HCT116 (cell line): ENCODE measurements at regions not wholly inside any gene's neighbourhood (a gene's known extent, or its start where the extent isn't known, plus 50 kb on each side); places are given as distances from the start of the nearest gene placed in this dataset.

Experiments used
- ATAC-seq: fragments of 200-7000 bp; cut with Tn5 transposase; 2 replicates; pipeline ENCODE4 v1.9.1; 2020; ENCODE audit warnings: mild to moderate bottlenecking, moderate library complexity
- BruUV-seq: library from RNA; stranded (reverse); fragments of 400-500 nt; replicated peaks from 2 replicates; lab custom pipeline; 2021; lab: Mats Ljungman, UMichigan
- CTCF ChIA-PET: fragments of 300-600 bp; sonication (Branson Sonifier 250); formaldehyde crosslinking; loops from one replicate; lab custom pipeline; 2021; ENCODE audit warnings: antibody characterized with exemption; lab: Charles Lee
- POLR2A ChIA-PET: fragments of 300-600, 350-600 bp; sonication (Branson Sonifier 250); formaldehyde crosslinking; loops from one replicate; lab custom pipeline; 2021; ENCODE audit warnings: antibody characterized with exemption; lab: Charles Lee
- RAD21 ChIA-PET, 2 experiments: fragments of 300-600 bp; sonication (Branson Sonifier 250); formaldehyde crosslinking; loops; one replicate each; lab custom pipeline; 2023; ENCODE audit warnings: low total read pairs in 2 of 2; ENCODE audit not compliant: uncharacterized antibody in 2 of 2, unreplicated experiment in 2 of 2, low non-redundant PET in 1 of 2; lab: Charles Lee
- DNase-seq: peaks from one replicate; pipeline ENCODE4 v3.0.0-alpha.2; 2010; ENCODE audit warnings: low read depth, low spot score
- H2AFZ ChIP-seq: fragments of 200-600 bp; shearing (Covaris generic), sonication (generic); 2 replicates; pipeline ENCODE4 v1.6.1; 2017; ENCODE audit warnings: low read depth, mixed run types, mixed read lengths, antibody characterized with exemption, low read length; ENCODE audit not compliant: poor library complexity, severe bottlenecking
- H3K27ac ChIP-seq: 2 replicates; pipeline ENCODE4 v1.5.1; 2012; ENCODE audit warnings: low read depth, low read length
- H3K27me3 ChIP-seq: fragments of 200-600 bp; sonication (generic); 2 replicates; pipeline ENCODE4 v1.6.1; 2016; ENCODE audit warnings: mixed run types, low read length, mixed read lengths; ENCODE audit not compliant: insufficient read depth
- H3K36me3 ChIP-seq, 2 experiments: fragments of 200-500 bp in 1 of 2; fragments of 200-600 bp in 1 of 2; sonication (Bioruptor generic) in 1 of 2; sonication (generic) in 1 of 2; 2 replicates each; pipeline versions ENCODE4 v1.5.1 to v1.6.1; 2014 to 2016; ENCODE audit warnings: low read length in 2 of 2, inconsistent platforms in 1 of 2, mixed read lengths in 1 of 2, mixed run types in 1 of 2; ENCODE audit not compliant: insufficient read depth in 2 of 2, control insufficient read depth in 1 of 2
- H3K4me1 ChIP-seq, 2 experiments: fragments of 200-600 bp in 1 of 2; sonication (generic) in 1 of 2; 2 replicates each; pipeline versions ENCODE4 v1.5.1 to v1.6.1; 2012 to 2017; ENCODE audit warnings: low read length in 2 of 2, inconsistent platforms in 1 of 2, mild to moderate bottlenecking in 1 of 2, mixed read lengths in 1 of 2, mixed run types in 1 of 2, moderate library complexity in 1 of 2; ENCODE audit not compliant: insufficient read depth in 2 of 2, control insufficient read depth in 1 of 2
- H3K4me2 ChIP-seq: fragments of 200-600 bp; sonication (generic); 2 replicates; pipeline ENCODE4 v1.6.1; 2017; ENCODE audit warnings: mixed run types, low read length, mixed read lengths
- H3K4me3 ChIP-seq, 2 experiments: fragments of 200-600 bp in 1 of 2; sonication (generic) in 1 of 2; replicated peaks in 1 of 2; 2 replicates each; pipeline ENCODE4 v1.5.1; 2011 to 2016; ENCODE audit warnings: low read length in 2 of 2, control low read depth in 1 of 2, low read depth in 1 of 2, mild to moderate bottlenecking in 1 of 2, mixed read lengths in 1 of 2, mixed run types in 1 of 2
- H3K79me2 ChIP-seq: fragments of 200-600 bp; sonication (generic); 2 replicates; pipeline ENCODE4 v1.6.1; 2017; ENCODE audit warnings: mild to moderate bottlenecking, mixed run types, low read length, moderate library complexity, mixed read lengths; ENCODE audit not compliant: insufficient read depth
- H3K9ac ChIP-seq: fragments of 200-600 bp; sonication (generic); 2 replicates; pipeline ENCODE4 v1.6.1; 2016; ENCODE audit warnings: low read length, mixed read lengths
- H3K9me2 ChIP-seq: fragments of 200-600 bp; sonication (generic), shearing (Covaris generic); 2 replicates; pipeline ENCODE4 v1.6.1; 2017; ENCODE audit warnings: mixed run types, mild to moderate bottlenecking, moderate library complexity; ENCODE audit not compliant: insufficient read depth
- H3K9me3 ChIP-seq, 2 experiments: fragments of 200-500 bp in 1 of 2; fragments of 200-600 bp in 1 of 2; sonication (Bioruptor generic) in 1 of 2; sonication (generic) in 1 of 2; 2 replicates each; pipeline ENCODE4 v1.6.1; 2014 to 2017; ENCODE audit warnings: low read length in 2 of 2, mixed read lengths in 2 of 2, inconsistent platforms in 1 of 2, low read depth in 1 of 2, mild to moderate bottlenecking in 1 of 2, mixed run types in 1 of 2, moderate library complexity in 1 of 2; ENCODE audit not compliant: control insufficient read depth in 1 of 2, insufficient read depth in 1 of 2
- H4K20me1 ChIP-seq: fragments of 200-600 bp; sonication (generic), shearing (Covaris generic); 2 replicates; pipeline ENCODE4 v1.6.1; 2017; ENCODE audit warnings: mixed run types, mild to moderate bottlenecking, moderate library complexity; ENCODE audit not compliant: insufficient read depth
- CBX3 ChIP-seq: IDR thresholded peaks from 2 replicates; pipeline ENCODE4 v1.6.1; 2012; ENCODE audit warnings: low read depth
- ELF1 ChIP-seq: IDR thresholded peaks from 2 replicates; pipeline ENCODE4 v1.6.1; 2012; ENCODE audit warnings: low read depth, borderline replicate concordance
- EZH2phosphoT487 ChIP-seq: fragments of 200-600 bp; IDR thresholded peaks from 2 replicates; pipeline ENCODE4 v1.6.1; 2018; ENCODE audit warnings: antibody characterized with exemption, borderline replicate concordance
- SRF ChIP-seq: IDR thresholded peaks from 2 replicates; pipeline ENCODE4 v1.6.1; 2012; ENCODE audit warnings: low read depth
- YY1 ChIP-seq: IDR thresholded peaks from 2 replicates; pipeline ENCODE4 v1.6.1; 2011; ENCODE audit warnings: low read length, low read depth, moderate library complexity, mild to moderate bottlenecking; ENCODE audit not compliant: insufficient replicate concordance; ENCODE audit errors: extremely low read depth
- ZBTB33 ChIP-seq: IDR thresholded peaks from 2 replicates; pipeline ENCODE4 v1.6.1; 2011; ENCODE audit warnings: mild to moderate bottlenecking, low read length, moderate library complexity; ENCODE audit not compliant: insufficient replicate concordance; ENCODE audit errors: extremely low read depth
- intact Hi-C: fragments of 100-400 bp; cut with micrococcal nuclease; formaldehyde crosslinking; loops from 2 replicates; pipeline ENCODE4 v1.10.0; 2022
- TF ChIP-seq, protein P1 (sequence below), 3 experiments: fragments of 200-600 bp in 1 of 3; sonication (generic) in 1 of 3; IDR thresholded peaks in 2 of 3; conservative IDR thresholded peaks in 1 of 3; 2 replicates each; pipeline ENCODE4 v1.5.1; 2012 to 2017; ENCODE audit warnings: low read depth in 2 of 3, low read length in 2 of 3, antibody characterized with exemption in 1 of 3, borderline replicate concordance in 1 of 3, control low read depth in 1 of 3, mild to moderate bottlenecking in 1 of 3, mixed read lengths in 1 of 3, mixed run types in 1 of 3, moderate library complexity in 1 of 3; ENCODE audit not compliant: insufficient read depth in 1 of 3
- TF ChIP-seq, protein P2 (sequence below): IDR thresholded peaks from 2 replicates; pipeline ENCODE4 v1.6.1; 2012

DNA sequence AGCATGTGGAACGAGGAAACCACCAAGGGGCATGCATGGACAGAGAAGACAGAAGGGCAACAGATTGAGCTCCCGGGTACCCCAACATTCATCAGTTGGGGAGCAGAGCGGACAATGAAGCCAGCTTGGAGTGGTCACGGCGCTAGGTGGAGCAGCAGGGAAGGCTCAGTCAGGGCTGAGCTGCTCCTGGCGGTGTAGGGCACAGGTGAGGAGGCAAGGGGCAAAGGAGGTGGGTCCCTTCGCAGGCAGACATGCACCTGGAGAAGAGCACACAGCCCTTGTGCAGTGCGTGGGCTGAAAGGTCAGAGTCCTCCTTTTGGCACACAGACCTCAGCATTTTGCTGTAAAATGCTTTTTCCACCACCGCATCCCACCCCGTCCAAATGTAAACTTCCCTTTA is 90.0 kb upstream of the SLC6A6 start:
- ATAC-seq = no peak
- Histone ChIP-seq H3K4me3 (no peak overlapping the region), H3K4me2 (no peak overlapping the region), H3K36me3 (no peaks in the 10 kb centered on the region), H3K27ac (no peak overlapping the region), H2AFZ (no peak overlapping the region), H3K9ac (no peak overlapping the region), H3K4me1 (no peaks in the 10 kb centered on the region), H4K20me1 (no peaks in the 10 kb centered on the region), H3K9me2 (no peaks in the 10 kb centered on the region), H3K27me3 (peaks cover 51% of the 10 kb centered on the region), H3K79me2 (no peaks in the 10 kb centered on the region), H3K9me3 (no peaks in the 10 kb centered on the region)
- intact Hi-C loops = no loop called here
- RAD21 ChIA-PET = no interaction called here
- CTCF ChIA-PET = no interaction called here
- POLR2A ChIA-PET = no interaction called here
- no peak for DNase-seq
- no peak for TF ChIP-seq YY1
- TF ChIP-seq CBX3 = no peak
- TF ChIP-seq ELF1 = no peak
- TF ChIP-seq EZH2phosphoT487 = no peak
- TF ChIP-seq SRF = no peak
- TF ChIP-seq, protein P1, sequence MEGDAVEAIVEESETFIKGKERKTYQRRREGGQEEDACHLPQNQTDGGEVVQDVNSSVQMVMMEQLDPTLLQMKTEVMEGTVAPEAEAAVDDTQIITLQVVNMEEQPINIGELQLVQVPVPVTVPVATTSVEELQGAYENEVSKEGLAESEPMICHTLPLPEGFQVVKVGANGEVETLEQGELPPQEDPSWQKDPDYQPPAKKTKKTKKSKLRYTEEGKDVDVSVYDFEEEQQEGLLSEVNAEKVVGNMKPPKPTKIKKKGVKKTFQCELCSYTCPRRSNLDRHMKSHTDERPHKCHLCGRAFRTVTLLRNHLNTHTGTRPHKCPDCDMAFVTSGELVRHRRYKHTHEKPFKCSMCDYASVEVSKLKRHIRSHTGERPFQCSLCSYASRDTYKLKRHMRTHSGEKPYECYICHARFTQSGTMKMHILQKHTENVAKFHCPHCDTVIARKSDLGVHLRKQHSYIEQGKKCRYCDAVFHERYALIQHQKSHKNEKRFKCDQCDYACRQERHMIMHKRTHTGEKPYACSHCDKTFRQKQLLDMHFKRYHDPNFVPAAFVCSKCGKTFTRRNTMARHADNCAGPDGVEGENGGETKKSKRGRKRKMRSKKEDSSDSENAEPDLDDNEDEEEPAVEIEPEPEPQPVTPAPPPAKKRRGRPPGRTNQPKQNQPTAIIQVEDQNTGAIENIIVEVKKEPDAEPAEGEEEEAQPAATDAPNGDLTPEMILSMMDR (IDR thresholded peaks at IDR 0.05 in 2 of 3, conservative IDR thresholded peaks at IDR 0.05 in 1 of 3; ENCODE audit: borderline replicate concordance in 1 of 3, insufficient read depth in 1 of 3, low read depth in 2 of 3, low read length in 2 of 3) = no peak
- no peak for TF ChIP-seq ZBTB33
- TF ChIP-seq, protein P2, sequence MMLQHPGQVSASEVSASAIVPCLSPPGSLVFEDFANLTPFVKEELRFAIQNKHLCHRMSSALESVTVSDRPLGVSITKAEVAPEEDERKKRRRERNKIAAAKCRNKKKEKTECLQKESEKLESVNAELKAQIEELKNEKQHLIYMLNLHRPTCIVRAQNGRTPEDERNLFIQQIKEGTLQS = no peak
- BruUV-seq = no TSS peak
